Endothelial cell of umbilical vein (primary cell): ENCODE measurements at regions not wholly inside any gene's neighbourhood (a gene's known extent, or its start where the extent isn't known, plus 50 kb on each side); places are given as distances from the start of the nearest gene placed in this dataset.

Source experiments
- BruUV-seq: library from RNA; stranded (reverse); fragments of 400-500 nt; replicated peaks from 2 replicates; lab custom pipeline; 2021; lab: Mats Ljungman, UMichigan
- CTCF ChIA-PET: fragments of 300-600, 350-600 bp; sonication (Branson Sonifier 250); formaldehyde crosslinking; loops from one replicate; lab custom pipeline; 2021; ENCODE audit warnings: antibody characterized with exemption, inconsistent platforms; lab: Charles Lee
- POLR2A ChIA-PET: fragments of 300-600, 350-600 bp; sonication (Branson Sonifier 250); formaldehyde crosslinking; loops from one replicate; lab custom pipeline; 2021; ENCODE audit warnings: antibody characterized with exemption, inconsistent platforms; lab: Charles Lee
- DNase-seq: peaks from one replicate; pipeline ENCODE4 v3.0.0-alpha.2; 2011; ENCODE audit warnings: low read depth, low spot score
- FAIRE-seq: peaks from 2 replicates; lab custom pipeline; 2011; peaks lifted over from hg19 to GRCh38; lab: Jason Lieb, UNC
- H2AFZ ChIP-seq: 2 replicates; pipeline ENCODE4 v1.6.0; 2012; ENCODE audit warnings: low read depth, low read length, control low read depth, inconsistent platforms
- H3K27ac ChIP-seq: 2 replicates; pipeline ENCODE4 v1.5.1; 2011; ENCODE audit warnings: low read depth, mild to moderate bottlenecking, control low read depth, low read length, moderate library complexity; ENCODE audit not compliant: insufficient read depth
- H3K27me3 ChIP-seq, 2 experiments: 2 replicates each; pipeline versions ENCODE4 v1.6.0 to v1.6.1; 2011; ENCODE audit warnings: low read length in 2 of 2, mixed read lengths in 1 of 2; ENCODE audit not compliant: control insufficient read depth in 2 of 2, insufficient read depth in 2 of 2
- H3K36me3 ChIP-seq, 2 experiments: 2 replicates in 1 of 2; 3 replicates in 1 of 2; pipeline ENCODE4 v1.5.1; 2011; ENCODE audit warnings: low read length in 2 of 2, mild to moderate bottlenecking in 1 of 2, moderate library complexity in 1 of 2; ENCODE audit not compliant: control insufficient read depth in 2 of 2, insufficient read depth in 2 of 2; ENCODE audit errors: extremely low read depth in 1 of 2
- H3K4me1 ChIP-seq: 3 replicates; pipeline ENCODE4 v1.5.1; 2011; ENCODE audit warnings: mild to moderate bottlenecking, low read length; ENCODE audit not compliant: control insufficient read depth, insufficient read depth; ENCODE audit errors: extremely low read depth
- H3K4me2 ChIP-seq: 2 replicates; pipeline ENCODE4 v1.6.1; 2011; ENCODE audit warnings: low read length, control low read depth, mixed read lengths; ENCODE audit not compliant: insufficient read depth
- H3K4me3 ChIP-seq, 3 experiments: fragments of 200-600 bp in 1 of 3; sonication (generic), shearing (Covaris generic) in 1 of 3; replicated peaks in 1 of 3; 2 replicates each; pipeline ENCODE4 v1.5.1; 2011 to 2016; ENCODE audit warnings: control low read depth in 3 of 3, low read length in 3 of 3, mild to moderate bottlenecking in 2 of 3, inconsistent platforms in 1 of 3, low read depth in 1 of 3, moderate library complexity in 1 of 3; ENCODE audit not compliant: insufficient read depth in 1 of 3
- H3K79me2 ChIP-seq: 2 replicates; pipeline ENCODE4 v1.6.0; 2012; ENCODE audit warnings: low read length, inconsistent platforms; ENCODE audit not compliant: control insufficient read depth, insufficient read depth
- H3K9ac ChIP-seq: replicated peaks from 2 replicates; pipeline ENCODE3; 2011; ENCODE audit warnings: low read length, control low read depth; ENCODE audit not compliant: insufficient read depth; ENCODE audit errors: extremely low read depth
- H3K9me1 ChIP-seq: replicated peaks from 3 replicates; pipeline ENCODE4 v1.6.0; 2011; ENCODE audit warnings: mild to moderate bottlenecking, low read length; ENCODE audit not compliant: control insufficient read depth, insufficient read depth; ENCODE audit errors: extremely low read depth
- H3K9me3 ChIP-seq: replicated peaks from 2 replicates; pipeline ENCODE4 v1.5.1; 2012; ENCODE audit warnings: low read length, inconsistent platforms; ENCODE audit not compliant: control insufficient read depth, insufficient read depth
- H4K20me1 ChIP-seq: replicated peaks from 2 replicates; pipeline ENCODE3; 2011; ENCODE audit warnings: mild to moderate bottlenecking, low read length; ENCODE audit not compliant: control insufficient read depth, insufficient read depth; ENCODE audit errors: extremely low read depth
- CTCF ChIP-seq, 2 donors: IDR thresholded peaks; 1 replicate in 1 of 2; 2 replicates in 1 of 2; pipeline ENCODE4 v1.5.1; 2011; ENCODE audit warnings: low read length in 2 of 2, mild to moderate bottlenecking in 2 of 2, moderate library complexity in 2 of 2, control low read depth in 1 of 2, inconsistent platforms in 1 of 2, low read depth in 1 of 2; ENCODE audit not compliant: insufficient read depth in 1 of 2; ENCODE audit errors: extremely low read depth in 1 of 2
- EZH2 ChIP-seq: IDR thresholded peaks from 2 replicates; pipeline ENCODE4 v1.6.1; 2012; ENCODE audit warnings: borderline replicate concordance, low read depth, mild to moderate bottlenecking, moderate library complexity, low read length, inconsistent platforms; ENCODE audit not compliant: severe bottlenecking
- FOS ChIP-seq: IDR thresholded peaks from 2 replicates; pipeline ENCODE4 v1.6.1; 2011; ENCODE audit warnings: mild to moderate bottlenecking, low read length, moderate library complexity, borderline replicate concordance; ENCODE audit not compliant: insufficient read depth
- GATA2 ChIP-seq: IDR thresholded peaks from 2 replicates; pipeline ENCODE4 v1.7.0; 2011; ENCODE audit warnings: low read depth, mild to moderate bottlenecking, moderate library complexity, mixed read lengths, low read length; ENCODE audit not compliant: insufficient read length, insufficient read depth
- JUN ChIP-seq: IDR thresholded peaks from 2 replicates; pipeline ENCODE4 v1.6.1; 2011; ENCODE audit warnings: borderline replicate concordance, low read depth; ENCODE audit not compliant: insufficient read length, insufficient read depth
- MAX ChIP-seq: IDR thresholded peaks from 2 replicates; pipeline ENCODE4 v1.6.1; 2011; ENCODE audit not compliant: insufficient read depth, insufficient read length
- MYC ChIP-seq: IDR thresholded peaks from one replicate; pipeline ENCODE4 v1.6.1; 2011; ENCODE audit warnings: mild to moderate bottlenecking, low read depth, low read length
- POLR2A ChIP-seq: IDR thresholded peaks from 2 replicates; pipeline ENCODE4 v1.6.1; 2012; ENCODE audit warnings: low read depth, mild to moderate bottlenecking, control low read depth, low read length
- POLR2AphosphoS5 ChIP-seq: IDR thresholded peaks from 2 replicates; pipeline ENCODE4 v1.6.1; 2012; ENCODE audit warnings: low read depth, mild to moderate bottlenecking, control low read depth, low read length, moderate library complexity; ENCODE audit not compliant: insufficient read depth
- dilution Hi-C: fragments of 300-500 bp; cut with MboI; formaldehyde crosslinking; loops from one replicate; pipeline ENCODE4 v1.15.0; 2019; ENCODE audit warnings: low sequenced_read_pairs; ENCODE audit not compliant: extremely low pct_ligation_motif_present
- intact Hi-C: fragments of 100-400 bp; cut with micrococcal nuclease; formaldehyde crosslinking; loops from one replicate; pipeline ENCODE4 v1.10.0; 2022

- Histone ChIP-seq H3K9me1 (no peaks in the 10 kb centered on the region), H3K79me2 (no peaks in the 10 kb centered on the region), H3K4me2 (no peak overlapping the region), H3K9me3 (no peaks in the 10 kb centered on the region), H3K36me3 (no peaks in the 10 kb centered on the region), H3K9ac (no peak overlapping the region), H3K4me1 (no peaks in the 10 kb centered on the region), H2AFZ (no peak overlapping the region), H4K20me1 (no peaks in the 10 kb centered on the region), H3K4me3 (no peak overlapping the region), H3K27me3 (peaks cover 0 to 7% of the 10 kb centered on the region in 2 experiments), H3K27ac (no peak overlapping the region)
- intact Hi-C loops (no loop called here), dilution Hi-C loops (no loop called here)
- no TSS peak for BruUV-seq
- ChIA-PET POLR2A (no interaction called here), CTCF (no interaction called here)
- DNase-seq, result no peak
- TF ChIP-seq POLR2A (no peak), EZH2 (no peak), MYC (no peak), MAX (no peak)
- FAIRE-seq, result no peak
Observed at GRCh38 chr21:15558884-15559283, 170.9 kb upstream of the USP25 start.

GRCh38 chr21:15559660-15560059 lies 170.1 kb upstream of the USP25 start:
- ChIA-PET POLR2A (no interaction called here), CTCF (no interaction called here)
- Histone ChIP-seq H3K4me3 (no peak overlapping the region), H3K4me2 (no peak overlapping the region), H3K9me3 (no peaks in the 10 kb centered on the region), H3K27ac (no peak overlapping the region), H2AFZ (no peak overlapping the region), H3K9ac (no peak overlapping the region), H3K27me3 (peaks cover 0 to 7% of the 10 kb centered on the region in 2 experiments), H4K20me1 (no peaks in the 10 kb centered on the region), H3K9me1 (no peaks in the 10 kb centered on the region), H3K36me3 (no peaks in the 10 kb centered on the region), H3K79me2 (no peaks in the 10 kb centered on the region), H3K4me1 (no peaks in the 10 kb centered on the region)
- intact Hi-C loops (no loop called here), dilution Hi-C loops (no loop called here)
- TF ChIP-seq GATA2 (no peak), EZH2 (no peak), CTCF (IDR thresholded peaks at IDR 0.05; ENCODE audit: extremely low read depth in 1 of 2, insufficient read depth in 1 of 2, low read depth in 1 of 2, low read length in 2 of 2) (no peak), MAX (no peak), JUN (no peak), POLR2A (no peak), POLR2AphosphoS5 (no peak), FOS (no peak), MYC (no peak)
- no peak for DNase-seq
- FAIRE-seq, result no peak
- no TSS peak for BruUV-seq
